Thyroid gland (tissue), 4 donors: ENCODE measurements at regions not wholly inside any gene's neighbourhood (a gene's known extent, or its start where the extent isn't known, plus 50 kb on each side); places are given as distances from the start of the nearest gene placed in this dataset.

Experiments used
- POLR2A ChIP-seq, 2 donors: fragments of 450-650 bp; IDR thresholded peaks; one replicate each; pipeline ENCODE4 v1.6.1; 2017; ENCODE audit warnings: antibody characterized with exemption in 2 of 2, mild to moderate bottlenecking in 2 of 2, moderate library complexity in 1 of 2
- TF ChIP-seq, protein P1 (sequence below), 6 experiments: fragments of 200-600 bp in 3 of 6; fragments of 450-650 bp in 3 of 6; sonication (generic) in 3 of 6; IDR thresholded peaks; one replicate each; pipeline ENCODE4 v1.5.1; 2016 to 2019; ENCODE audit warnings: antibody characterized with exemption in 6 of 6, mild to moderate bottlenecking in 2 of 6, inconsistent platforms in 1 of 6, moderate library complexity in 1 of 6

DNA sequence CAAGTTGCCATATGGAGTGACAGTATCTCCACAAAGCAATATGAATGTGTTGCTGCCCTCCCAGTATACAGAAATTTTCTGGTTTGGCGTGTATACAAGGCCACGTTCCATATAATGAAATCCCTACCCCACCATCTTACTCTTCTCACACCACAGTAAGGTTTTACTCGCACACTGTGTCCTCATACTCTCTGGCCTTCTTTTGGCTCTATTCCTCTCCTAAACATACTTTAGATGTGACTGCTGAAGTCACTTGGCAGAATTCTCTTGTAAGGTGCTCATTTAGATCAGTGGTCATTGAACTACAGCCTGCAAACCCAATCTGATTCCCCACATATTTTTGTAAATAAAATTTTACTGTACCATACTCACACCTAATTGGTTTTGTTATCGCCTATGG, 123.2 kb downstream of the RFPL4B start:
- TF ChIP-seq, protein P1, sequence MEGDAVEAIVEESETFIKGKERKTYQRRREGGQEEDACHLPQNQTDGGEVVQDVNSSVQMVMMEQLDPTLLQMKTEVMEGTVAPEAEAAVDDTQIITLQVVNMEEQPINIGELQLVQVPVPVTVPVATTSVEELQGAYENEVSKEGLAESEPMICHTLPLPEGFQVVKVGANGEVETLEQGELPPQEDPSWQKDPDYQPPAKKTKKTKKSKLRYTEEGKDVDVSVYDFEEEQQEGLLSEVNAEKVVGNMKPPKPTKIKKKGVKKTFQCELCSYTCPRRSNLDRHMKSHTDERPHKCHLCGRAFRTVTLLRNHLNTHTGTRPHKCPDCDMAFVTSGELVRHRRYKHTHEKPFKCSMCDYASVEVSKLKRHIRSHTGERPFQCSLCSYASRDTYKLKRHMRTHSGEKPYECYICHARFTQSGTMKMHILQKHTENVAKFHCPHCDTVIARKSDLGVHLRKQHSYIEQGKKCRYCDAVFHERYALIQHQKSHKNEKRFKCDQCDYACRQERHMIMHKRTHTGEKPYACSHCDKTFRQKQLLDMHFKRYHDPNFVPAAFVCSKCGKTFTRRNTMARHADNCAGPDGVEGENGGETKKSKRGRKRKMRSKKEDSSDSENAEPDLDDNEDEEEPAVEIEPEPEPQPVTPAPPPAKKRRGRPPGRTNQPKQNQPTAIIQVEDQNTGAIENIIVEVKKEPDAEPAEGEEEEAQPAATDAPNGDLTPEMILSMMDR (IDR thresholded peaks at IDR 0.05), result no peak
- no peak for TF ChIP-seq POLR2A (IDR thresholded peaks at IDR 0.05)
